ENCODE measurements at regions not wholly inside any gene's neighbourhood (a gene's known extent, or its start where the extent isn't known, plus 50 kb on each side); places are given as distances from the start of the nearest gene placed in this dataset.

GRCh38 chr13:18949489-18949761 lies 232.2 kb downstream of the TUBA3C start:
- ChIA-PET POLR2A (no interaction called here), CTCF (no interaction called here)
- TF ChIP-seq ZNF391 (tag by site-specific recombination; IDR thresholded peaks at IDR 0.05; ENCODE audit: borderline replicate concordance, low read depth), result no peak
- TF ChIP-seq ZNF24 (tag by site-specific recombination; IDR thresholded peaks at IDR 0.05), result no peak
- TF ChIP-seq ZBTB6 (tag by site-specific recombination; IDR thresholded peaks at IDR 0.05), result no peak
- TF ChIP-seq ZNF48 (tag by site-specific recombination; IDR thresholded peaks at IDR 0.05), result no peak
- no peak for TF ChIP-seq REST (tag by site-specific recombination; IDR thresholded peaks at IDR 0.05)
- TF ChIP-seq PRDM4 (tag by site-specific recombination; IDR thresholded peaks at IDR 0.05), result no peak
- no peak for TF ChIP-seq ZSCAN30 (tag by site-specific recombination; IDR thresholded peaks at IDR 0.05)
- TF ChIP-seq YY1 (tag by site-specific recombination; IDR thresholded peaks at IDR 0.05), result no peak
- H3K4me3 ChIP-seq (ENCODE audit: low read depth, low read length), result no peak overlapping the region
- no peaks in the 10 kb centered on the region for H3K9me3 ChIP-seq (ENCODE audit: control insufficient read depth, insufficient read depth, low read depth, low read length)
- no peaks in the 10 kb centered on the region for H3K4me1 ChIP-seq (ENCODE audit: control insufficient read depth, insufficient read depth, low read length)
- H3K36me3 ChIP-seq (ENCODE audit: control insufficient read depth in 2 of 2, insufficient read depth in 1 of 2, low read length in 2 of 2), result no peaks in the 10 kb centered on the region
- H3K27ac ChIP-seq (ENCODE audit: extremely low read depth, low read depth, low read length), result no peak overlapping the region

GRCh38 chr13:18948664-18949488 lies 232.7 kb downstream of the TUBA3C start:
- ChIA-PET POLR2A (no interaction called here), CTCF (no interaction called here)
- H3K27ac ChIP-seq (ENCODE audit: extremely low read depth, low read depth, low read length), result no peak overlapping the region
- H3K4me1 ChIP-seq (ENCODE audit: control insufficient read depth, insufficient read depth, low read length), result no peaks in the 10 kb centered on the region
- H3K4me3 ChIP-seq (ENCODE audit: low read depth, low read length), result no peak overlapping the region
- no peaks in the 10 kb centered on the region for H3K36me3 ChIP-seq (ENCODE audit: control insufficient read depth in 2 of 2, insufficient read depth in 1 of 2, low read length in 2 of 2)
- no peaks in the 10 kb centered on the region for H3K9me3 ChIP-seq (ENCODE audit: control insufficient read depth, insufficient read depth, low read depth, low read length)
- no peak for TF ChIP-seq PRDM1 (tag by site-specific recombination; IDR thresholded peaks at IDR 0.05)
- TF ChIP-seq ZNF341 (tag by site-specific recombination; IDR thresholded peaks at IDR 0.05; ENCODE audit: low read depth), result no peak
- no peak for TF ChIP-seq ZBTB10 (tag by site-specific recombination; IDR thresholded peaks at IDR 0.05)
- no peak for TF ChIP-seq ZNF660 (tag by site-specific recombination; IDR thresholded peaks at IDR 0.05)
- TF ChIP-seq ZBTB11 (tag by site-specific recombination; conservative IDR thresholded peaks at IDR 0.05; ENCODE audit: low read depth), result no peak
- no peak for TF ChIP-seq ZNF157 (tag by site-specific recombination; IDR thresholded peaks at IDR 0.05)
- no peak for TF ChIP-seq ZNF175 (tag by site-specific recombination; IDR thresholded peaks at IDR 0.05)
- TF ChIP-seq ZNF768 (tag by site-specific recombination; IDR thresholded peaks at IDR 0.05), result no peak
- no peak for TF ChIP-seq PRDM10 (tag by site-specific recombination; IDR thresholded peaks at IDR 0.05)

Data from HEK293 (cell line).